Neural cell (in vitro differentiated cells): ENCODE measurements at regions not wholly inside any gene's neighbourhood (a gene's known extent, or its start where the extent isn't known, plus 50 kb on each side); places are given as distances from the start of the nearest gene placed in this dataset.

Source experiments
- CTCF ChIP-seq: fragments of 450-650 bp; IDR thresholded peaks from 2 replicates; pipeline ENCODE4 v1.5.1; 2014; ENCODE audit warnings: antibody characterized with exemption, mild to moderate bottlenecking, moderate library complexity; ENCODE audit not compliant: poor library complexity, severe bottlenecking
- EZH2 ChIP-seq: fragments of 200-600, 300-800 bp; shearing (Covaris generic), sonication (generic); IDR thresholded peaks from 2 replicates; pipeline ENCODE4 v1.6.1; 2014; ENCODE audit warnings: antibody characterized with exemption, low read length, borderline replicate concordance, mild to moderate bottlenecking; ENCODE audit not compliant: insufficient read depth, poor library complexity, severe bottlenecking
- MXI1 ChIP-seq: fragments of 450-650 bp; conservative IDR thresholded peaks from 2 replicates; pipeline ENCODE4 v1.6.1; 2014; ENCODE audit warnings: antibody characterized with exemption, mild to moderate bottlenecking; ENCODE audit not compliant: poor library complexity, severe bottlenecking
- POLR2AphosphoS5 ChIP-seq: IDR thresholded peaks from 2 replicates; pipeline ENCODE4 v1.6.1; 2012
- RAD21 ChIP-seq: fragments of 450-650 bp; conservative IDR thresholded peaks from 2 replicates; pipeline ENCODE4 v1.6.1; 2014; ENCODE audit warnings: antibody characterized with exemption, mild to moderate bottlenecking, moderate library complexity
- TAF1 ChIP-seq: IDR thresholded peaks from 2 replicates; pipeline ENCODE4 v1.6.1; 2012; ENCODE audit warnings: low read depth

- no peak for TF ChIP-seq TAF1
- no peak for TF ChIP-seq POLR2AphosphoS5
- no peak for TF ChIP-seq RAD21
- no peak for TF ChIP-seq EZH2
- no peak for TF ChIP-seq CTCF
- no peak for TF ChIP-seq MXI1
These were observed 299.6 kb upstream of the CCL2 start for GRCh38 chr17:33955461-33955860.
